ENCODE measurements at regions not wholly inside any gene's neighbourhood (a gene's known extent, or its start where the extent isn't known, plus 50 kb on each side); places are given as distances from the start of the nearest gene placed in this dataset.

GRCh38 chr15:93570527-93570926, 481.5 kb upstream of the RGMA start:
- ATAC-seq, result no peak
- TF ChIP-seq GLIS3 (CRISPR knock-in tag; IDR thresholded peaks at IDR 0.05), result no peak
- TF ChIP-seq ISL1 (CRISPR knock-in tag; IDR thresholded peaks at IDR 0.05), result no peak
- no peak for TF ChIP-seq ARNTL (CRISPR knock-in tag; IDR thresholded peaks at IDR 0.05; ENCODE audit: borderline replicate concordance, low read depth)
- TF ChIP-seq BACH2 (CRISPR knock-in tag; IDR thresholded peaks at IDR 0.05; ENCODE audit: borderline replicate concordance), result no peak
- TF ChIP-seq PPARA (CRISPR knock-in tag; IDR thresholded peaks at IDR 0.05; ENCODE audit: borderline replicate concordance), result no peak
- TF ChIP-seq SNAI2 (CRISPR knock-in tag; IDR thresholded peaks at IDR 0.05), result no peak
- TF ChIP-seq TOX (CRISPR knock-in tag; IDR thresholded peaks at IDR 0.05; ENCODE audit: borderline replicate concordance), result no peak

- TF ChIP-seq ZNF70 (CRISPR knock-in tag; IDR thresholded peaks at IDR 0.05) (no peak), SNAI2 (CRISPR knock-in tag; IDR thresholded peaks at IDR 0.05) (no peak), ESRRG (CRISPR knock-in tag; IDR thresholded peaks at IDR 0.05) (no peak), ZNF565 (CRISPR knock-in tag; conservative IDR thresholded peaks at IDR 0.05; ENCODE audit: low read depth) (no peak), CSDC2 (CRISPR knock-in tag; IDR thresholded peaks at IDR 0.05) (no peak), ISL1 (CRISPR knock-in tag; IDR thresholded peaks at IDR 0.05) (no peak), ZC3H10 (CRISPR knock-in tag; IDR thresholded peaks at IDR 0.05) (no peak), ARNTL (CRISPR knock-in tag; IDR thresholded peaks at IDR 0.05; ENCODE audit: borderline replicate concordance, low read depth) (no peak), ZFP30 (CRISPR knock-in tag; IDR thresholded peaks at IDR 0.05) (no peak), OSR1 (CRISPR knock-in tag; IDR thresholded peaks at IDR 0.05) (no peak), TSHZ2 (CRISPR knock-in tag; IDR thresholded peaks at IDR 0.05) (no peak), TOX (CRISPR knock-in tag; IDR thresholded peaks at IDR 0.05; ENCODE audit: borderline replicate concordance) (no peak)
- TF ChIP-seq, protein P1, sequence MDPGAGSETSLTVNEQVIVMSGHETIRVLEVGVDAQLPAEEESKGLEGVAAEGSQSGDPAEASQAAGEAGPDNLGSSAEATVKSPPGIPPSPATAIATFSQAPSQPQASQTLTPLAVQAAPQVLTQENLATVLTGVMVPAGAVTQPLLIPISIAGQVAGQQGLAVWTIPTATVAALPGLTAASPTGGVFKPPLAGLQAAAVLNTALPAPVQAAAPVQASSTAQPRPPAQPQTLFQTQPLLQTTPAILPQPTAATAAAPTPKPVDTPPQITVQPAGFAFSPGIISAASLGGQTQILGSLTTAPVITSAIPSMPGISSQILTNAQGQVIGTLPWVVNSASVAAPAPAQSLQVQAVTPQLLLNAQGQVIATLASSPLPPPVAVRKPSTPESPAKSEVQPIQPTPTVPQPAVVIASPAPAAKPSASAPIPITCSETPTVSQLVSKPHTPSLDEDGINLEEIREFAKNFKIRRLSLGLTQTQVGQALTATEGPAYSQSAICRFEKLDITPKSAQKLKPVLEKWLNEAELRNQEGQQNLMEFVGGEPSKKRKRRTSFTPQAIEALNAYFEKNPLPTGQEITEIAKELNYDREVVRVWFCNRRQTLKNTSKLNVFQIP (CRISPR knock-in tag; IDR thresholded peaks at IDR 0.05; ENCODE audit: borderline replicate concordance, low read depth), result no peak
- ATAC-seq, result no peak
Observed at GRCh38 chr15:93566762-93567161, 477.8 kb upstream of the RGMA start.

DNA sequence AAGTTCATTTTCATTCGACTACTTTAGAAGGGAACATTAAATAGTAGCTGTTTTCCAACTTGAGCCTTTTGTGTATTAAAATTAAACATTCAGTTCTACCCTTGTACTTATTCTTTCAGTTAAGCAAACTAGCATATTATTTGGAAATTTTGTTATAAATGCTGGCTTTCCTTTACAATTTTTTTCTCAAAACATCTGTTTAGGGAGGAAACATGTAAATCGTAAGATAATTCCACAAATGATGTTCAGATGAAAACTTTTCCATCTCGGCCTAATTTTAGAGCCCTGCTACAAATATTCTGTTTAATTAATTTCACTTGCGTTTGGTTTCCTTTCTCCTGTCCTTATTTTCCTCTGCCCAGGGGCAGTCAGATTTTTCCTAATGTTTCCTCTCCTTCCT, 476.2 kb upstream of the RGMA start:
- ATAC-seq, result no peak
- TF ChIP-seq GLIS3 (CRISPR knock-in tag; IDR thresholded peaks at IDR 0.05), result no peak
- TF ChIP-seq TOX (CRISPR knock-in tag; IDR thresholded peaks at IDR 0.05; ENCODE audit: borderline replicate concordance), result no peak
- TF ChIP-seq ISL1 (CRISPR knock-in tag; IDR thresholded peaks at IDR 0.05), result no peak

DNA sequence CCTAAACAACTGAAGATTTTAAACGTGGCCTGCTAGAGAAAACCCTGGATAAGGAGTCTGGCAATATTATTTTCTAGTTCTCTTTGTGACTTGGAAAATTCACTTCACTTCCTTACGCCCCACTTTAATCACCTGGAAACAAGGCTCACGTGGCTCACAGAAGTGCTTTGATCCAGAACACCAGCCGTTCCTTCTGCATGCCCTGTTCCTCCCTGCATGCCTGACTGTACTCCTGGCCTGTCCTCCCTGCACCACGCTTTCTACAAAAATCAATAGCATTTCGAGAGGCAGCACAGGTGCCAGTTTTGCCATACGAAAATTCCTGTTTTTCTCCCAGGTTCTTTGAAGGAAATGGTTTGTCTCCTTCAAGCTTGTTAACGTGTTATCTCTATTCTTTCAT, 474.2 kb upstream of the RGMA start:
- ATAC-seq, result no peak
- TF ChIP-seq GLIS3 (CRISPR knock-in tag; IDR thresholded peaks at IDR 0.05) (no peak), CSRNP3 (CRISPR knock-in tag; IDR thresholded peaks at IDR 0.05) (no peak), ZNF565 (CRISPR knock-in tag; conservative IDR thresholded peaks at IDR 0.05; ENCODE audit: low read depth) (no peak), RARB (CRISPR knock-in tag; IDR thresholded peaks at IDR 0.05) (no peak), ZNF8 (CRISPR knock-in tag; IDR thresholded peaks at IDR 0.05) (no peak), ARNTL (CRISPR knock-in tag; IDR thresholded peaks at IDR 0.05; ENCODE audit: borderline replicate concordance, low read depth) (no peak), TSHZ2 (CRISPR knock-in tag; IDR thresholded peaks at IDR 0.05) (no peak), ISL1 (CRISPR knock-in tag; IDR thresholded peaks at IDR 0.05) (no peak), ESRRG (CRISPR knock-in tag; IDR thresholded peaks at IDR 0.05) (no peak), CSDC2 (CRISPR knock-in tag; IDR thresholded peaks at IDR 0.05) (no peak), SNAI2 (CRISPR knock-in tag; IDR thresholded peaks at IDR 0.05) (no peak), ZFP3 (CRISPR knock-in tag; IDR thresholded peaks at IDR 0.05) (no peak), ZC3H10 (CRISPR knock-in tag; IDR thresholded peaks at IDR 0.05) (no peak)
- TF ChIP-seq, protein P2, sequence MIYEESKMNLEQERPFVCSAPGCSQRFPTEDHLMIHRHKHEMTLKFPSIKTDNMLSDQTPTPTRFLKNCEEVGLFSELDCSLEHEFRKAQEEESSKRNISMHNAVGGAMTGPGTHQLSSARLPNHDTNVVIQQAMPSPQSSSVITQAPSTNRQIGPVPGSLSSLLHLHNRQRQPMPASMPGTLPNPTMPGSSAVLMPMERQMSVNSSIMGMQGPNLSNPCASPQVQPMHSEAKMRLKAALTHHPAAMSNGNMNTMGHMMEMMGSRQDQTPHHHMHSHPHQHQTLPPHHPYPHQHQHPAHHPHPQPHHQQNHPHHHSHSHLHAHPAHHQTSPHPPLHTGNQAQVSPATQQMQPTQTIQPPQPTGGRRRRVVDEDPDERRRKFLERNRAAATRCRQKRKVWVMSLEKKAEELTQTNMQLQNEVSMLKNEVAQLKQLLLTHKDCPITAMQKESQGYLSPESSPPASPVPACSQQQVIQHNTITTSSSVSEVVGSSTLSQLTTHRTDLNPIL (CRISPR knock-in tag; IDR thresholded peaks at IDR 0.05; ENCODE audit: low read depth), result no peak
